Endodermal cell (in vitro differentiated cells): ENCODE measurements at regions not wholly inside any gene's neighbourhood (a gene's known extent, or its start where the extent isn't known, plus 50 kb on each side); places are given as distances from the start of the nearest gene placed in this dataset.

Source experiments
- DNase-seq: peaks from one replicate; pipeline ENCODE4 v3.0.0-alpha.2; 2017
- H3K27ac ChIP-seq: 2 replicates; pipeline ENCODE4 v1.5.1; 2013; ENCODE audit warnings: mild to moderate bottlenecking, low read depth, low read length, moderate library complexity
- H3K27me3 ChIP-seq: 2 replicates; pipeline ENCODE4 v1.6.1; 2013; ENCODE audit warnings: mild to moderate bottlenecking, low read length, moderate library complexity; ENCODE audit not compliant: insufficient read depth, control insufficient read depth, poor library complexity, severe bottlenecking
- H3K36me3 ChIP-seq: 2 replicates; pipeline ENCODE4 v1.7.0; 2013; ENCODE audit warnings: mild to moderate bottlenecking, low read length, moderate library complexity; ENCODE audit not compliant: control insufficient read depth, insufficient read depth
- H3K4me1 ChIP-seq: one replicate; pipeline ENCODE4 v1.7.0; 2013; ENCODE audit warnings: low read length; ENCODE audit not compliant: control insufficient read depth, insufficient read depth
- H3K4me3 ChIP-seq: 2 replicates; pipeline ENCODE4 v1.5.1; 2013; ENCODE audit warnings: mild to moderate bottlenecking, low read length, moderate library complexity
- H3K9ac ChIP-seq: 2 replicates; pipeline ENCODE4 v1.6.1; 2013; ENCODE audit warnings: mild to moderate bottlenecking, low read length, moderate library complexity; ENCODE audit not compliant: poor library complexity, severe bottlenecking; ENCODE audit errors: extremely low read depth
- H3K9me3 ChIP-seq: 2 replicates; pipeline ENCODE4 v1.6.1; 2013; ENCODE audit warnings: mild to moderate bottlenecking, low read length, moderate library complexity; ENCODE audit not compliant: control insufficient read depth
- H3K27ac Mint-ChIP-seq: 2 replicates; pipeline ENCODE4 v1.8.0; 2020; ENCODE audit warnings: mixed read lengths
- H3K27me3 Mint-ChIP-seq: 2 replicates; pipeline ENCODE4 v1.8.0; 2021; ENCODE audit warnings: mild to moderate bottlenecking, mixed read lengths; ENCODE audit not compliant: insufficient read depth
- H3K36me3 Mint-ChIP-seq: 2 replicates; pipeline ENCODE4 v1.8.0; 2020; ENCODE audit warnings: low read depth, mixed read lengths
- H3K4me1 Mint-ChIP-seq: 2 replicates; pipeline ENCODE4 v1.8.0; 2020; ENCODE audit warnings: mixed read lengths
- H3K4me3 Mint-ChIP-seq: 2 replicates; pipeline ENCODE4 v1.8.0; 2020; ENCODE audit warnings: mild to moderate bottlenecking, moderate library complexity, mixed read lengths
- H3K9me3 Mint-ChIP-seq: 2 replicates; pipeline ENCODE4 v1.8.0; 2020; ENCODE audit warnings: mild to moderate bottlenecking, mixed read lengths
- WGBS, 2 experiments: methylation state at CpG; one replicate each; pipeline versions ENCODE4 v1.1.5 to v1.1.7; 2013; ENCODE audit warnings: missing lambda C conversion rate in 2 of 2, mixed read lengths in 1 of 2; ENCODE audit not compliant: insufficient coverage in 1 of 2, insufficient read length in 1 of 2; 5-methylcytosine and 5-hydroxymethylcytosine counted together
- TF ChIP-seq, protein P1 (sequence below): fragments of 200-600 bp; sonication (generic); conservative IDR thresholded peaks from 2 replicates; pipeline ENCODE4 v1.5.0; 2021; ENCODE audit warnings: antibody characterized with exemption, mild to moderate bottlenecking

DNA sequence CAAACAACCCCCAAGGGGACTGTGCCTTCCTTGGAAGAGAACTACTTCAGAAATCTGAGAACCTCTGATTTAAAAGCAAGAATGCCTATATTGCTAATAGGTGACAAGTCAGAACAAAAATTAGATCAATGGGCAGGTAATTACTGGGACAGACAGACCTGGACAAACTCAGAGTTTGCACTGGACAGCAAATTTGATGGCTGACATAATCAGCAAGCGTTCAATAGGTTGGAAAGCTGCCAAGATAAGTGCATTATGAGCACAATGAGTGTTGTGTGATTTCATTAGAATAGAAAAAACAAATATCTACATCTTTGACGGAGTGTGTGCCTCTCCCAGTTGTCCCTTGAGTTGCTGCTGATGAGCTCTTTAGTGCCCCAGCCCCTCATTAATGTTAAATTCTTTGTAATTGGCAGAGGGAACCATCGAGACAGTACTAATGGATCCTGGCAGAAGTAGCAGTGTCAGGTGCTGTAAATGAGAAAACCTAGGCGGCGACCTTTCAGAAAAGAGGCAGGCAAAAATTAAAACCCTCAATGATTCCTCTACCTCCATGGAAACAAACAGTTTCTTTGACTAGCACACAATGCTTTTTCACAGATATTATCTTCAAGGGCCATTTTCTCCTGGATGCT, 116.5 kb upstream of the COL21A1 start:
- Histone ChIP-seq H3K4me3 (no peak overlapping the region), H3K27me3 (no peaks in the 10 kb centered on the region), H3K9ac (no peak overlapping the region), H3K36me3 (no peaks in the 10 kb centered on the region), H3K9me3 (no peaks in the 10 kb centered on the region), H3K27ac (no peak overlapping the region), H3K4me1 (no peaks in the 10 kb centered on the region)
- TF ChIP-seq, protein P1, sequence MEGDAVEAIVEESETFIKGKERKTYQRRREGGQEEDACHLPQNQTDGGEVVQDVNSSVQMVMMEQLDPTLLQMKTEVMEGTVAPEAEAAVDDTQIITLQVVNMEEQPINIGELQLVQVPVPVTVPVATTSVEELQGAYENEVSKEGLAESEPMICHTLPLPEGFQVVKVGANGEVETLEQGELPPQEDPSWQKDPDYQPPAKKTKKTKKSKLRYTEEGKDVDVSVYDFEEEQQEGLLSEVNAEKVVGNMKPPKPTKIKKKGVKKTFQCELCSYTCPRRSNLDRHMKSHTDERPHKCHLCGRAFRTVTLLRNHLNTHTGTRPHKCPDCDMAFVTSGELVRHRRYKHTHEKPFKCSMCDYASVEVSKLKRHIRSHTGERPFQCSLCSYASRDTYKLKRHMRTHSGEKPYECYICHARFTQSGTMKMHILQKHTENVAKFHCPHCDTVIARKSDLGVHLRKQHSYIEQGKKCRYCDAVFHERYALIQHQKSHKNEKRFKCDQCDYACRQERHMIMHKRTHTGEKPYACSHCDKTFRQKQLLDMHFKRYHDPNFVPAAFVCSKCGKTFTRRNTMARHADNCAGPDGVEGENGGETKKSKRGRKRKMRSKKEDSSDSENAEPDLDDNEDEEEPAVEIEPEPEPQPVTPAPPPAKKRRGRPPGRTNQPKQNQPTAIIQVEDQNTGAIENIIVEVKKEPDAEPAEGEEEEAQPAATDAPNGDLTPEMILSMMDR: no peak
- no peak overlapping the region for H3K27ac Mint-ChIP-seq
- DNase-seq: no peak
- no peak overlapping the region for H3K4me3 Mint-ChIP-seq
- peaks cover 15% of the 10 kb centered on the region for H3K4me1 Mint-ChIP-seq
- no peaks in the 10 kb centered on the region for H3K36me3 Mint-ChIP-seq
- WGBS, 2 experiments: 92 to 94% methylated on average over 3 to 5 of the region's 5 CpGs
- H3K9me3 Mint-ChIP-seq: no peaks in the 10 kb centered on the region
- H3K27me3 Mint-ChIP-seq: no peaks in the 10 kb centered on the region

GRCh38 chr6:56361812-56362211, 114.4 kb upstream of the COL21A1 start:
- 87 to 100% methylated on average over 3 to 4 of the region's 4 CpGs for WGBS, 2 experiments
- no peak overlapping the region for H3K27ac ChIP-seq
- DNase-seq: no peak
- H3K4me1 ChIP-seq: no peaks in the 10 kb centered on the region
- Mint-ChIP-seq H3K36me3 (no peaks in the 10 kb centered on the region), H3K9me3 (no peaks in the 10 kb centered on the region), H3K4me3 (no peak overlapping the region), H3K4me1 (peaks cover 15% of the 10 kb centered on the region), H3K27me3 (no peaks in the 10 kb centered on the region), H3K27ac (no peak overlapping the region)
- no peaks in the 10 kb centered on the region for H3K36me3 ChIP-seq
- H3K9ac ChIP-seq: no peak overlapping the region
- no peaks in the 10 kb centered on the region for H3K27me3 ChIP-seq
- no peak overlapping the region for H3K4me3 ChIP-seq
- H3K9me3 ChIP-seq: no peaks in the 10 kb centered on the region
- TF ChIP-seq, protein P1: no peak

DNA sequence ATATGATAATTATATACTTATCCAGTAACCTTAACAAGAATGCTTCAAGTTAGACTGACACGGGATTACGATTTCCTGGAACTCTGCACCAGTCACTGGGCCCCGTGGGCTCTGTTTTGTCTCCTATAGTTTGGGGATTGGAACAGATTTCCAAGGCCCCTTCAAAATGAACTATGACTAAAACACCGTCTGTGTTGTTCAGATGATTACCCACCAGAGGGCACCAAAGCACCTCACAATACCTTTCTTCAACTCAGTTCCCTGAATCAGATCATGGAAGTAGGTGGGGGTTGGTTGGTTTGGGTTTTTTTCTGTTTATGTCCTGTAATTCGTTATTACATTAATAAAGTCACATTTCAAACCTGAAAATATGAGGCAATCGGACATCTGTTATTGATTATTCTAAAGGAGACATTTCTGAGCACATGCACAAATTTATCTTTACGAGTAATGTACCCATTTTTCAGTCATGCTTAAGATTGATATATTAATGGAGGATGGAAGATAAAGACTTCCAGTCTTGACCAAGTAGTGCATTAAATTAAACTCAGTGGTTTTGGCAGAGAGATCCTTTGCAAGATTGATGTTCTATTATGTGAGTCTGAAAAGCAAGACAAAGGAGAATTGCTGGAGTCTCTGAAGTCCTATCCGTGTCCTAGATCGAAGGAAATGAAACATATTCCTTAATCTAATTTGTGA, 112.0 kb upstream of the COL21A1 start:
- H3K4me1 Mint-ChIP-seq: peaks cover 12% of the 10 kb centered on the region
- no peak overlapping the region for H3K27ac ChIP-seq
- H3K9me3 ChIP-seq: no peaks in the 10 kb centered on the region
- H3K27me3 ChIP-seq: no peaks in the 10 kb centered on the region
- no peaks in the 10 kb centered on the region for H3K27me3 Mint-ChIP-seq
- no peak overlapping the region for H3K4me3 ChIP-seq
- no peaks in the 10 kb centered on the region for H3K36me3 Mint-ChIP-seq
- TF ChIP-seq, protein P1: peak; percentile 86
- no peaks in the 10 kb centered on the region for H3K4me1 ChIP-seq
- 41 to 67% methylated on average over 3 to 8 of the region's 9 CpGs for WGBS, 2 experiments
- DNase-seq: peak; percentile 86
- no peak overlapping the region for H3K27ac Mint-ChIP-seq
- H3K9ac ChIP-seq: no peak overlapping the region
- no peaks in the 10 kb centered on the region for H3K36me3 ChIP-seq
- H3K4me3 Mint-ChIP-seq: no peak overlapping the region
- H3K9me3 Mint-ChIP-seq: no peaks in the 10 kb centered on the region
